GM12878 (cell line): ENCODE measurements at regions not wholly inside any gene's neighbourhood (a gene's known extent, or its start where the extent isn't known, plus 50 kb on each side); places are given as distances from the start of the nearest gene placed in this dataset.

Experiments used
- ATAC-seq: fragments of 200-7000 bp; cut with Tn5 transposase; 3 replicates; pipeline ENCODE4 v1.9.1; 2020; ENCODE audit warnings: mild to moderate bottlenecking, moderate library complexity
- BruUV-seq: library from RNA; stranded (reverse); fragments of 400-500 nt; replicated peaks from 2 replicates; lab custom pipeline; 2021; lab: Mats Ljungman, UMichigan
- CTCF ChIA-PET: fragments of 300-600 bp; sonication (Branson Sonifier 250); formaldehyde crosslinking; extraction: SDS; loops from one replicate; lab custom pipeline; 2021; ENCODE audit warnings: inconsistent platforms; lab: Yijun Ruan, JAX
- POLR2A ChIA-PET: fragments of 350-600 bp; formaldehyde crosslinking; extraction: SDS; loops from one replicate; lab custom pipeline; 2021; ENCODE audit warnings: inconsistent platforms; lab: Charles Lee
- RAD21 ChIA-PET: fragments of 300-600 bp; sonication (Branson Sonifier 250); formaldehyde crosslinking; loops from one replicate; lab custom pipeline; 2023; ENCODE audit warnings: antibody characterized with exemption; ENCODE audit not compliant: unreplicated experiment; lab: Charles Lee
- SMC1A ChIA-PET: fragments of 300-600 bp; sonication (Branson Sonifier 250); formaldehyde crosslinking; loops from one replicate; lab custom pipeline; 2023; ENCODE audit not compliant: unreplicated experiment, uncharacterized antibody; lab: Charles Lee
- DNase-seq: peaks from one replicate; pipeline ENCODE4 v3.0.0-alpha.2; 2011; ENCODE audit warnings: low read depth, low spot score
- FAIRE-seq: peaks from 3 replicates; lab custom pipeline; 2011; peaks lifted over from hg19 to GRCh38; lab: Jason Lieb, UNC
- H2AFZ ChIP-seq: 2 replicates; pipeline ENCODE4 v1.6.0; 2011; ENCODE audit warnings: low read depth, low read length, control low read depth; ENCODE audit not compliant: control insufficient read depth
- H3K27ac ChIP-seq: 2 replicates; pipeline ENCODE4 v1.5.1; 2011; ENCODE audit warnings: control low read depth; ENCODE audit not compliant: control insufficient read depth, insufficient read depth
- H3K27me3 ChIP-seq, 2 experiments: replicated peaks in 1 of 2; 2 replicates each; pipeline versions ENCODE4 v1.6.0 to v1.6.1; 2011; ENCODE audit warnings: low read length in 1 of 2; ENCODE audit not compliant: control insufficient read depth in 2 of 2, insufficient read depth in 2 of 2
- H3K36me3 ChIP-seq, 2 experiments: 2 replicates each; pipeline ENCODE4 v1.5.1; 2011; ENCODE audit warnings: low read length in 1 of 2; ENCODE audit not compliant: control insufficient read depth in 2 of 2, insufficient read depth in 2 of 2
- H3K4me1 ChIP-seq: 2 replicates; pipeline ENCODE4 v1.6.1; 2011; ENCODE audit warnings: mild to moderate bottlenecking, low read length, moderate library complexity, mixed read lengths; ENCODE audit not compliant: control insufficient read depth, insufficient read depth
- H3K4me2 ChIP-seq: 2 replicates; pipeline ENCODE4 v1.6.0; 2011; ENCODE audit warnings: control low read depth; ENCODE audit not compliant: control insufficient read depth, insufficient read depth
- H3K4me3 ChIP-seq: fragments of 200-600 bp; sonication (generic); 2 replicates; pipeline ENCODE4 v1.5.1; 2016
- H3K79me2 ChIP-seq: 2 replicates; pipeline ENCODE4 v1.6.0; 2011; ENCODE audit warnings: low read length; ENCODE audit not compliant: control insufficient read depth, insufficient read depth
- H3K9ac ChIP-seq: 2 replicates; pipeline ENCODE4 v1.8.0; 2011; ENCODE audit warnings: low read length, control low read depth, mixed read lengths; ENCODE audit not compliant: control insufficient read depth, insufficient read depth
- H3K9me3 ChIP-seq: replicated peaks from 3 replicates; pipeline ENCODE4 v1.5.1; 2011; ENCODE audit warnings: mild to moderate bottlenecking, low read length; ENCODE audit not compliant: control insufficient read depth, insufficient read depth
- H4K20me1 ChIP-seq: 2 replicates; pipeline ENCODE4 v1.6.0; 2011; ENCODE audit not compliant: control insufficient read depth, insufficient read depth
- MEF2A ChIP-seq: IDR thresholded peaks from 2 replicates; pipeline ENCODE4 v1.6.1; 2011; ENCODE audit warnings: low read depth, mild to moderate bottlenecking, low read length, moderate library complexity; ENCODE audit not compliant: insufficient read depth
- MXI1 ChIP-seq: fragments of 150-350 bp; IDR thresholded peaks from 2 replicates; pipeline ENCODE4 v1.6.1; 2011; ENCODE audit warnings: low read depth, mild to moderate bottlenecking, inconsistent platforms, low read length, improper control_type of control experiment
- YBX1 ChIP-seq: fragments of 450-650 bp; IDR thresholded peaks from 2 replicates; pipeline ENCODE4 v1.6.1; 2016; ENCODE audit warnings: antibody characterized with exemption
- ZNF274 ChIP-seq: IDR thresholded peaks from one replicate; pipeline ENCODE4 v1.8.0; 2011; ENCODE audit not compliant: insufficient read length, insufficient read depth
- WGBS: methylation state at CpG from one replicate; pipeline ENCODE4 v1.1.6; 2016; ENCODE audit warnings: low lambda C conversion rate; ENCODE audit not compliant: insufficient replicate concordance, insufficient coverage; ENCODE audit errors: missing lambda C conversion rate; 5-methylcytosine and 5-hydroxymethylcytosine counted together
- in situ Hi-C: fragments of 300-500 bp; cut with MboI; formaldehyde crosslinking; loops from 9 replicates; pipeline ENCODE4 v1.14.3; 2018; ENCODE audit warnings: mixed read lengths
- intact Hi-C: fragments of 100-400 bp; cut with micrococcal nuclease; formaldehyde crosslinking; loops from one replicate; pipeline ENCODE4 v1.14.2; 2022; ENCODE audit not compliant: unreplicated experiment

DNA sequence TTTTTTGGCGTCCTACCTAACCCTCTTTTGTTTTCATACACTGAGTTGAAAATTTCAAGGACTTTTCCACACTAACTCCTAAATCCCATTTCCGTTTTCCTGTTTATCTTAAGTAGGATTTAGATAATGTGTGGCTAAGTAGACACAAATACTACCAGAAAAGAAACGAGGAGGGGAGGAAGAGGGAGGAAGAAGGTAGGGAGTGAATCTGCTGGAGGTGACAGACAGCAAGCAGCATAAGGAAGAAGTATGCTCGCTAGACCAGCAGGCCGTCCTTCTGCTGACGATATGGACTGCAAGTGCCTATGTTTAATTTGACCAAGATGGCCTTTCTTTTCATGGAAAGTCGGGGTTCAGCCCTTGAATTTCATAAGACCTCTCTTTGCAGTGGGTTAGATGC, 256.9 kb upstream of the RAB4A start:
- ChIA-PET CTCF (no interaction called here), RAD21 (no interaction called here), POLR2A (no interaction called here), SMC1A (no interaction called here)
- Histone ChIP-seq H3K4me1 (no peaks in the 10 kb centered on the region), H2AFZ (no peak overlapping the region), H3K4me3 (no peak overlapping the region), H3K27ac (no peak overlapping the region), H3K9me3 (no peaks in the 10 kb centered on the region), H3K79me2 (no peaks in the 10 kb centered on the region), H4K20me1 (no peaks in the 10 kb centered on the region), H3K27me3 (peaks cover 0 to 3% of the 10 kb centered on the region in 2 experiments), H3K4me2 (no peak overlapping the region), H3K9ac (no peak overlapping the region), H3K36me3 (no peaks in the 10 kb centered on the region)
- in situ Hi-C loops (no loop called here), intact Hi-C loops (no loop called here)
- no peak for DNase-seq
- 30% methylated on average over 6 of the region's 7 CpGs for WGBS
- no peak for FAIRE-seq
- TF ChIP-seq YBX1 (no peak), MEF2A (no peak), MXI1 (no peak)
- BruUV-seq = no TSS peak
- ATAC-seq = no peak

- POLR2A ChIA-PET = no interaction called here
Measured at GRCh38 chr1:229015806-229016205, 255.1 kb upstream of the RAB4A start.

More at GRCh38 chr1:229015806-229016205, 255.1 kb upstream of the RAB4A start:
- no peak overlapping the region for H3K4me2 ChIP-seq
- CTCF ChIA-PET = no interaction called here
- TF ChIP-seq ZNF274 = no peak
- TF ChIP-seq, all 136 proteins: peak for 0
- ChIA-PET SMC1A (no interaction called here), RAD21 (no interaction called here)
- BruUV-seq = no TSS peak
- intact Hi-C loops = no loop called here
- Histone ChIP-seq H3K27ac (no peak overlapping the region), H3K9ac (no peak overlapping the region), H3K4me1 (no peaks in the 10 kb centered on the region), H3K4me3 (no peak overlapping the region), H3K27me3 (peaks cover 0 to 3% of the 10 kb centered on the region in 2 experiments), H3K36me3 (no peaks in the 10 kb centered on the region), H2AFZ (no peak overlapping the region), H3K79me2 (no peaks in the 10 kb centered on the region), H3K9me3 (no peaks in the 10 kb centered on the region), H4K20me1 (no peaks in the 10 kb centered on the region)
- FAIRE-seq (no peak), DNase-seq (no peak), ATAC-seq (no peak)
- in situ Hi-C loops = no loop called here
- WGBS = 61% methylated on average over 13 of the region's 13 CpGs
